ENCODE measurements at regions not wholly inside any gene's neighbourhood (a gene's known extent, or its start where the extent isn't known, plus 50 kb on each side); places are given as distances from the start of the nearest gene placed in this dataset.
"Not testable (repeated sequence)": the region's sequence is repeated elsewhere in the genome, so short reads cannot be mapped to it uniquely, and the experiment has no call there.

GRCh38 chr2:65930259-65930658, 497.9 kb upstream of the SPRED2 start:
- TF ChIP-seq, protein P1, sequence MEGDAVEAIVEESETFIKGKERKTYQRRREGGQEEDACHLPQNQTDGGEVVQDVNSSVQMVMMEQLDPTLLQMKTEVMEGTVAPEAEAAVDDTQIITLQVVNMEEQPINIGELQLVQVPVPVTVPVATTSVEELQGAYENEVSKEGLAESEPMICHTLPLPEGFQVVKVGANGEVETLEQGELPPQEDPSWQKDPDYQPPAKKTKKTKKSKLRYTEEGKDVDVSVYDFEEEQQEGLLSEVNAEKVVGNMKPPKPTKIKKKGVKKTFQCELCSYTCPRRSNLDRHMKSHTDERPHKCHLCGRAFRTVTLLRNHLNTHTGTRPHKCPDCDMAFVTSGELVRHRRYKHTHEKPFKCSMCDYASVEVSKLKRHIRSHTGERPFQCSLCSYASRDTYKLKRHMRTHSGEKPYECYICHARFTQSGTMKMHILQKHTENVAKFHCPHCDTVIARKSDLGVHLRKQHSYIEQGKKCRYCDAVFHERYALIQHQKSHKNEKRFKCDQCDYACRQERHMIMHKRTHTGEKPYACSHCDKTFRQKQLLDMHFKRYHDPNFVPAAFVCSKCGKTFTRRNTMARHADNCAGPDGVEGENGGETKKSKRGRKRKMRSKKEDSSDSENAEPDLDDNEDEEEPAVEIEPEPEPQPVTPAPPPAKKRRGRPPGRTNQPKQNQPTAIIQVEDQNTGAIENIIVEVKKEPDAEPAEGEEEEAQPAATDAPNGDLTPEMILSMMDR (IDR thresholded peaks at IDR 0.05), result no peak
- no peak overlapping the region for H3K4me3 ChIP-seq
- DNase-seq, result no peak
- intact Hi-C loops (cut with DNase I), result no loop called here
- no peaks in the 10 kb centered on the region for H3K27me3 ChIP-seq (ENCODE audit: low read depth)
- no peak for ATAC-seq
- H3K4me1 ChIP-seq, result no peaks in the 10 kb centered on the region
- no peaks in the 10 kb centered on the region for H3K36me3 ChIP-seq
- no peak overlapping the region for H3K27ac ChIP-seq
- no peaks in the 10 kb centered on the region for H3K9me3 ChIP-seq

DNA sequence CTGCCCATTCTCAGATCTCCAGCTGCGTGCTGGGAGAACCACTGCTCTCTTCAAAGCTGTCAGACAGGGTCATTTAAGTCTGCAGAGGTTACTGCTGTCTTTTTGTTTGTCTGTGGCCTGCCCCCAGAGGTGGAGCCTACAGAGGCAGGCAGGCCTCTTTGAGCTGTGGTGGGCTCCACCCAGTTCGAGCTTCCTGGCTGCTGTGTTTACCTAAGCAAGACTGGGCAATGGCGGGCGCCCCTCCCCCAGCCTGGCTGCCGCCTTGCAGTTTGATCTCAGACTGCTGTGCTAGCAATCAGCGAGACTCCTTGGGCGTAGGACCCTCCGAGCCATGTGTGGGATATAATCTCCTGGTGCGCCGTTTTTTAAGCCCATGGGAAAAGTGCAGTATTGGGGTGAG, 497.3 kb upstream of the SPRED2 start:
- H3K4me1 ChIP-seq; H3K4me3 ChIP-seq; DNase-seq; H3K27me3 ChIP-seq (ENCODE audit: low read depth); H3K36me3 ChIP-seq; H3K9me3 ChIP-seq; ATAC-seq; intact Hi-C loops (cut with DNase I); H3K27ac ChIP-seq: not testable (repeated sequence)

GRCh38 chr2:65922794-65923193, 490.4 kb upstream of the SPRED2 start:
- Histone ChIP-seq H3K4me3 (no peak overlapping the region), H3K27ac (no peak overlapping the region), H3K27me3 (ENCODE audit: low read depth) (no peaks in the 10 kb centered on the region), H3K9me3 (no peaks in the 10 kb centered on the region), H3K36me3 (no peaks in the 10 kb centered on the region), H3K4me1 (peaks cover 13% of the 10 kb centered on the region)
- DNase-seq, result peak; percentile 55
- intact Hi-C loops (cut with DNase I), result no loop called here
- peak; percentile 85 to 88 for ATAC-seq
- TF ChIP-seq, protein P1 (IDR thresholded peaks at IDR 0.05), result no peak

- Histone ChIP-seq H3K27me3 (ENCODE audit: low read depth) (no peaks in the 10 kb centered on the region), H3K9me3 (no peaks in the 10 kb centered on the region), H3K36me3 (no peaks in the 10 kb centered on the region), H3K4me3 (no peak overlapping the region), H3K27ac (no peak overlapping the region), H3K4me1 (peaks cover 13% of the 10 kb centered on the region)
- DNase-seq (no peak), ATAC-seq (peak in 1 of 2 donors; percentile 28)
- TF ChIP-seq, protein P1 (IDR thresholded peaks at IDR 0.05), result no peak
- intact Hi-C loops (cut with DNase I), result no loop called here
These were observed 489.6 kb upstream of the SPRED2 start for GRCh38 chr2:65922030-65922429.

DNA sequence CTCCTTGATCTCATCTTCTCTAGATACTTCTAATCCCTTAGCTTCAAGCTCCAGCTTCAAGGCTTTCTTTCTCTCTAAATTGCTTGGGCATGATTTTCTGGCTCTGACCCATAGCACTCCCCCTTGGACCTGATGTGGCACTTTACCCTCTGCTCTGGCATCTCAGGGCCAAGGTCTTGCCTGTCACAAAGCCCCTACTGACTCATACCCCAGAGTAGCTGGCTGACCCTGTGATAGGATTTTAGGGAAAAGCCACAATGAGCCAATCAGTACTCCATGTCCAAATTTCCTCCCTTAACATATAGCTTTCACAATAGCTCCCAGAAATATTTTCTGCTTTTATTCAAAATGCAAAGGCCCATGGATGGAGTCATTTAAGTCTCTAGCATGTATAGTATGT, 488.7 kb upstream of the SPRED2 start:
- Histone ChIP-seq H3K9me3 (no peaks in the 10 kb centered on the region), H3K4me3 (no peak overlapping the region), H3K27me3 (ENCODE audit: low read depth) (no peaks in the 10 kb centered on the region), H3K27ac (no peak overlapping the region), H3K36me3 (no peaks in the 10 kb centered on the region), H3K4me1 (peaks cover 13% of the 10 kb centered on the region)
- TF ChIP-seq, protein P1 (IDR thresholded peaks at IDR 0.05), result no peak
- DNase-seq (no peak), ATAC-seq (peak in 1 of 2 donors; percentile 20)
- intact Hi-C loops (cut with DNase I), result no loop called here

DNA sequence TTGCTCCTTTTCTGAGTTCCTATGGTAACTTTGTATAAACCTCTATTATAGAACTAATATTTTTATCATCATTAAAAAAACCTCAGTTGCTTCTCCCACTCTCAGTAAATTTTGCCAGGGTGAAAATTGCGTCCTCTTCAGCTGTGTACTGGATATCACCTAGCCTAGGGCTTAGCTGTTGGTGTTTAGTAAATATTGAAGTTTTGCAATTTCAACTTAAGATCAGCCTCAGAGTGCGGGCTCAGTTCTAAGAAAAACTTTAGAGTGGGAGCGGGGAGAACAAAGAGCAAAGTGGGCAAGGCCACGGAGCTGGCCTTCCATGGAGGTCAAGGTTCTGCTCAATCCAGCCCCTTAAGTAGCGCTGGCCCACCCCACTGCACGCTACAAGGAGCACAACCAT, 488.3 kb upstream of the SPRED2 start:
- intact Hi-C loops (cut with DNase I), result no loop called here
- ATAC-seq (peak; percentile 60 to 75), DNase-seq (no peak)
- Histone ChIP-seq H3K36me3 (no peaks in the 10 kb centered on the region), H3K27me3 (ENCODE audit: low read depth) (no peaks in the 10 kb centered on the region), H3K27ac (no peak overlapping the region), H3K4me3 (no peak overlapping the region), H3K4me1 (peaks cover 13% of the 10 kb centered on the region), H3K9me3 (no peaks in the 10 kb centered on the region)
- TF ChIP-seq, protein P1 (IDR thresholded peaks at IDR 0.05), result no peak

Measured in lower lobe of right lung (tissue), 2 donors.